Smooth muscle cell (in vitro differentiated cells): ENCODE measurements at regions not wholly inside any gene's neighbourhood (a gene's known extent, or its start where the extent isn't known, plus 50 kb on each side); places are given as distances from the start of the nearest gene placed in this dataset.

ENCODE experiments used
- DNase-seq: peaks from one replicate; lab custom pipeline; 2025; ENCODE audit not compliant: unreplicated experiment; lab: John Stamatoyannopoulos, UW
- H2AFZ ChIP-seq: fragments of 200-600 bp; sonication (generic); 2 replicates; pipeline ENCODE4 v1.6.0; 2016; ENCODE audit warnings: antibody characterized with exemption, low read depth, mild to moderate bottlenecking
- H3F3A ChIP-seq: fragments of 200-600 bp; sonication (generic); 2 replicates; pipeline ENCODE4 v1.6.0; 2017; ENCODE audit warnings: antibody characterized with exemption, low read depth
- H3K27ac ChIP-seq: fragments of 200-600 bp; sonication (generic); 2 replicates; pipeline ENCODE4 v1.5.1; 2016; ENCODE audit warnings: low read depth, mild to moderate bottlenecking
- H3K27me3 ChIP-seq: fragments of 200-600 bp; sonication (generic); 2 replicates; pipeline ENCODE4 v1.6.1; 2016; ENCODE audit warnings: low read depth, mild to moderate bottlenecking
- H3K36me3 ChIP-seq: fragments of 200-600 bp; sonication (generic); 2 replicates; pipeline ENCODE4 v1.5.1; 2016; ENCODE audit warnings: low read depth
- H3K4me1 ChIP-seq: fragments of 200-600 bp; sonication (generic); 2 replicates; pipeline ENCODE4 v1.5.1; 2016; ENCODE audit warnings: low read depth
- H3K4me2 ChIP-seq: fragments of 200-600 bp; sonication (generic); 2 replicates; pipeline ENCODE4 v1.6.0; 2016; ENCODE audit warnings: mild to moderate bottlenecking
- H3K4me3 ChIP-seq: fragments of 200-600 bp; sonication (generic); 2 replicates; pipeline ENCODE4 v1.5.1; 2016; ENCODE audit warnings: mild to moderate bottlenecking
- H3K79me2 ChIP-seq: fragments of 200-600 bp; sonication (generic); 2 replicates; pipeline ENCODE4 v1.6.0; 2016; ENCODE audit warnings: low read depth, mild to moderate bottlenecking
- H3K9ac ChIP-seq: fragments of 200-600 bp; sonication (generic); 2 replicates; pipeline ENCODE4 v1.6.0; 2016; ENCODE audit warnings: low read depth
- H3K9me3 ChIP-seq: fragments of 200-600 bp; sonication (generic); replicated peaks from 2 replicates; pipeline ENCODE4 v1.5.1; 2016; ENCODE audit warnings: low read depth
- H4K20me1 ChIP-seq: fragments of 200-600 bp; sonication (generic); 2 replicates; pipeline ENCODE4 v1.6.0; 2016; ENCODE audit warnings: low read depth
- CTCF ChIP-seq: fragments of 200-600 bp; sonication (generic); IDR thresholded peaks from 2 replicates; pipeline ENCODE4 v1.5.1; 2017; ENCODE audit warnings: borderline replicate concordance, mild to moderate bottlenecking, antibody characterized with exemption; ENCODE audit not compliant: insufficient read depth, poor library complexity, severe bottlenecking
- WGBS: methylation state at CpG from one replicate; pipeline ENCODE4 v1.1.7; 2016; ENCODE audit warnings: low lambda C conversion rate; 5-methylcytosine and 5-hydroxymethylcytosine counted together

- Histone ChIP-seq H2AFZ (no peak overlapping the region), H3K9me3 (no peaks in the 10 kb centered on the region), H4K20me1 (no peaks in the 10 kb centered on the region), H3K4me1 (no peaks in the 10 kb centered on the region), H3K36me3 (no peaks in the 10 kb centered on the region), H3K79me2 (no peaks in the 10 kb centered on the region), H3K27ac (no peak overlapping the region), H3F3A (no peaks in the 10 kb centered on the region), H3K9ac (no peak overlapping the region), H3K27me3 (no peaks in the 10 kb centered on the region), H3K4me2 (no peak overlapping the region), H3K4me3 (no peak overlapping the region)
- WGBS: 69% methylated on average over 1 of the region's 1 CpG
- no peak for DNase-seq
- TF ChIP-seq CTCF: no peak
Observed at GRCh38 chr4:45931154-45931553, 192.7 kb downstream of the GABRG1 start.

- no peak overlapping the region for H3K27ac ChIP-seq
- H3K79me2 ChIP-seq: no peaks in the 10 kb centered on the region
- H3K4me2 ChIP-seq: no peak overlapping the region
- H3K36me3 ChIP-seq: no peaks in the 10 kb centered on the region
- no peak overlapping the region for H2AFZ ChIP-seq
- no peak overlapping the region for H3K9ac ChIP-seq
- TF ChIP-seq CTCF: no peak
- no peaks in the 10 kb centered on the region for H3K4me1 ChIP-seq
- H3K27me3 ChIP-seq: no peaks in the 10 kb centered on the region
- no peak for DNase-seq
- no peaks in the 10 kb centered on the region for H4K20me1 ChIP-seq
- H3K4me3 ChIP-seq: no peak overlapping the region
- WGBS: 86% methylated on average over 1 of the region's 1 CpG
- H3F3A ChIP-seq: no peaks in the 10 kb centered on the region
- no peaks in the 10 kb centered on the region for H3K9me3 ChIP-seq
Observed at GRCh38 chr4:45927641-45928040, 196.2 kb downstream of the GABRG1 start.

GRCh38 chr4:45925809-45926208, 198.0 kb downstream of the GABRG1 start:
- Histone ChIP-seq H3K27me3 (no peaks in the 10 kb centered on the region), H4K20me1 (no peaks in the 10 kb centered on the region), H3K9ac (no peak overlapping the region), H3K27ac (no peak overlapping the region), H3F3A (no peaks in the 10 kb centered on the region), H3K4me1 (no peaks in the 10 kb centered on the region), H3K4me3 (no peak overlapping the region), H2AFZ (no peak overlapping the region), H3K9me3 (no peaks in the 10 kb centered on the region), H3K4me2 (no peak overlapping the region), H3K79me2 (no peaks in the 10 kb centered on the region), H3K36me3 (no peaks in the 10 kb centered on the region)
- no peak for TF ChIP-seq CTCF
- DNase-seq: no peak
- WGBS: 86% methylated on average over 1 of the region's 1 CpG

GRCh38 chr4:45920861-45921260, 203.0 kb downstream of the GABRG1 start:
- Histone ChIP-seq H3K4me3 (no peak overlapping the region), H3K4me1 (no peaks in the 10 kb centered on the region), H3K27me3 (no peaks in the 10 kb centered on the region), H3K4me2 (no peak overlapping the region), H3K27ac (no peak overlapping the region), H3F3A (no peaks in the 10 kb centered on the region), H2AFZ (no peak overlapping the region), H3K36me3 (no peaks in the 10 kb centered on the region), H3K9ac (no peak overlapping the region), H4K20me1 (no peaks in the 10 kb centered on the region), H3K79me2 (no peaks in the 10 kb centered on the region), H3K9me3 (no peaks in the 10 kb centered on the region)
- no peak for DNase-seq
- WGBS: 91% methylated on average over 3 of the region's 3 CpGs
- no peak for TF ChIP-seq CTCF
